ENCODE measurements at regions not wholly inside any gene's neighbourhood (a gene's known extent, or its start where the extent isn't known, plus 50 kb on each side); places are given as distances from the start of the nearest gene placed in this dataset.

DNA sequence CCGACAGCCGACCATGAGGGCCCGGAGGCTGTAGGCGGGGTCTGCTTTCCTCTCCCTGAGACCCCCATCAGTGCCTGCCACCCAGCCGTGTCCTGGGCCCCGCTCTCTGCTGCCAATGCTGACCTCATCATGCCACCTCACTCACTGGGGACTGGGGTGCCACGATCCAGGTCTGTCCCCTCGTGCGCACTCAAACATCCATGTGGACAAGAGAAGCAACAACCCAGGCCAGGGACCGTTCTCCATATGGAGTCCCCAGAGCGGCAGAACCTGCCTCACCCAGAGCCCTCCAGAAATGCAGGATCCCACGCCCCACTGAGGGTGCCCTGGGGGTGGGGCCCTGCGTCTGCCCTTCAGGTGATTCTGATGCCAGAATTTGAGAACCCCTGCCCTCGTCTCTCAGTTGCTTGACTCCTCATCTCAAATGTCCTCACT lies 210.0 kb upstream of the PPP2R2D start:
- no peaks in the 10 kb centered on the region for H4K20me1 ChIP-seq (ENCODE audit: insufficient read depth)
- H3K9me2 ChIP-seq (ENCODE audit: insufficient read depth, low read length): no peaks in the 10 kb centered on the region
- no peak overlapping the region for H3K27ac ChIP-seq (ENCODE audit: low read length)
- no peaks in the 10 kb centered on the region for H3F3A ChIP-seq (ENCODE audit: insufficient read depth, low read length, poor library complexity, severe bottlenecking)
- no peaks in the 10 kb centered on the region for H3K27me3 ChIP-seq (ENCODE audit: insufficient read depth, low read depth, low read length)
- no peaks in the 10 kb centered on the region for H3K79me2 ChIP-seq (replicated peaks; ENCODE audit: insufficient read depth, low read length)
- H3K36me3 ChIP-seq (ENCODE audit: insufficient read depth, low read length): no peaks in the 10 kb centered on the region
- H3K9me3 ChIP-seq (ENCODE audit: low read length): no peaks in the 10 kb centered on the region
- H3K9ac ChIP-seq (ENCODE audit: low read length): no peak overlapping the region
- H3K4me2 ChIP-seq (ENCODE audit: low read length): no peak overlapping the region
- H3K4me3 ChIP-seq (ENCODE audit: low read length): no peak overlapping the region
- TF ChIP-seq TAF1 (IDR thresholded peaks at IDR 0.05; ENCODE audit: low read depth): no peak
- TF ChIP-seq EZH2 (IDR thresholded peaks at IDR 0.05; ENCODE audit: borderline replicate concordance, insufficient read depth, low read length, poor library complexity, severe bottlenecking): no peak
- TF ChIP-seq POLR2AphosphoS5 (IDR thresholded peaks at IDR 0.05): no peak
- TF ChIP-seq MXI1 (conservative IDR thresholded peaks at IDR 0.05; ENCODE audit: poor library complexity, severe bottlenecking): no peak
- TF ChIP-seq SMC3 (conservative IDR thresholded peaks at IDR 0.05; ENCODE audit: poor library complexity): no peak
- no peak for TF ChIP-seq RAD21 (conservative IDR thresholded peaks at IDR 0.05)
- no peak for TF ChIP-seq EP300 (conservative IDR thresholded peaks at IDR 0.05; ENCODE audit: poor library complexity, severe bottlenecking)
- no peak for TF ChIP-seq CTCF (IDR thresholded peaks at IDR 0.05; ENCODE audit: poor library complexity, severe bottlenecking)
- no peak for TF ChIP-seq REST (IDR thresholded peaks at IDR 0.05; ENCODE audit: borderline replicate concordance)
- no peak overlapping the region for H2AFZ ChIP-seq (ENCODE audit: low read depth, low read length)

GRCh38 chr10:131691481-131692090 lies 209.2 kb upstream of the PPP2R2D start:
- Histone ChIP-seq H2AFZ (ENCODE audit: low read depth, low read length) (no peak overlapping the region), H3K4me2 (ENCODE audit: low read length) (no peak overlapping the region), H3K27me3 (ENCODE audit: insufficient read depth, low read depth, low read length) (no peaks in the 10 kb centered on the region), H3K27ac (ENCODE audit: low read length) (no peak overlapping the region), H3K79me2 (replicated peaks; ENCODE audit: insufficient read depth, low read length) (no peaks in the 10 kb centered on the region), H3K9me2 (ENCODE audit: insufficient read depth, low read length) (no peaks in the 10 kb centered on the region), H3F3A (ENCODE audit: insufficient read depth, low read length, poor library complexity, severe bottlenecking) (no peaks in the 10 kb centered on the region), H4K20me1 (ENCODE audit: insufficient read depth) (no peaks in the 10 kb centered on the region), H3K9me3 (ENCODE audit: low read length) (no peaks in the 10 kb centered on the region), H3K4me3 (ENCODE audit: low read length) (no peak overlapping the region), H3K9ac (ENCODE audit: low read length) (no peak overlapping the region), H3K36me3 (ENCODE audit: insufficient read depth, low read length) (no peaks in the 10 kb centered on the region)
- TF ChIP-seq EZH2 (IDR thresholded peaks at IDR 0.05; ENCODE audit: borderline replicate concordance, insufficient read depth, low read length, poor library complexity, severe bottlenecking): no peak
- TF ChIP-seq MXI1 (conservative IDR thresholded peaks at IDR 0.05; ENCODE audit: poor library complexity, severe bottlenecking): no peak
- no peak for TF ChIP-seq REST (IDR thresholded peaks at IDR 0.05; ENCODE audit: borderline replicate concordance)
- TF ChIP-seq POLR2AphosphoS5 (IDR thresholded peaks at IDR 0.05): no peak
- TF ChIP-seq CTCF (IDR thresholded peaks at IDR 0.05; ENCODE audit: poor library complexity, severe bottlenecking): no peak
- TF ChIP-seq EP300 (conservative IDR thresholded peaks at IDR 0.05; ENCODE audit: poor library complexity, severe bottlenecking): no peak
- no peak for TF ChIP-seq RAD21 (conservative IDR thresholded peaks at IDR 0.05)
- no peak for TF ChIP-seq SMC3 (conservative IDR thresholded peaks at IDR 0.05; ENCODE audit: poor library complexity)
- no peak for TF ChIP-seq TAF1 (IDR thresholded peaks at IDR 0.05; ENCODE audit: low read depth)
